ENCODE measurements at regions not wholly inside any gene's neighbourhood (a gene's known extent, or its start where the extent isn't known, plus 50 kb on each side); places are given as distances from the start of the nearest gene placed in this dataset.

DNA sequence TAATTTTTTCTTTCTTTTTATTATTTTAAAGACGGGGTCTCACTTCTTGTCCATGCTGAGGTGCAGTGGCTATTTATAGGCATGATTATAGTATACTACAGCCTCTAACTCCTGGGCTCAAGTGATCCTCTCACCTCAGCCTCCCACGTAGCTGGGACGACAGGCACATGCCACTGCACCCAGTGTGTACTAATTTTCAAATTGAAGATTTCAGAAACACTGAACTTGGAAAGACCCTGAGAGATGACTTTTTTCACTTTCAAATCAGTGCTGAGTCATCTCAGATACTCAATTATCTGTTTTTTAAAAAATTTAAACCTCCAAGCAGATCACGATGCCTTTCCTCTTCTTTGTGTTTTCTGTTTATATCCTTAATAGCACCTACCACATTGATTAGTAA lies 53.7 kb upstream of the COCH start:
- TF ChIP-seq GLI2 (tag by site-specific recombination; IDR thresholded peaks at IDR 0.05; ENCODE audit: borderline replicate concordance, low read depth): no peak
- no peak for TF ChIP-seq CTCF (tag by site-specific recombination; IDR thresholded peaks at IDR 0.05)
- no peak for TF ChIP-seq ZNF274 (IDR thresholded peaks at IDR 0.05; ENCODE audit: low read length)
- no peak for TF ChIP-seq ZNF274 (tag by site-specific recombination; IDR thresholded peaks at IDR 0.05; ENCODE audit: borderline replicate concordance)
- TF ChIP-seq PBX3 (CRISPR knock-in tag; IDR thresholded peaks at IDR 0.05): no peak
- TF ChIP-seq ZNF48 (tag by site-specific recombination; IDR thresholded peaks at IDR 0.05): no peak
- TF ChIP-seq, protein P1, sequence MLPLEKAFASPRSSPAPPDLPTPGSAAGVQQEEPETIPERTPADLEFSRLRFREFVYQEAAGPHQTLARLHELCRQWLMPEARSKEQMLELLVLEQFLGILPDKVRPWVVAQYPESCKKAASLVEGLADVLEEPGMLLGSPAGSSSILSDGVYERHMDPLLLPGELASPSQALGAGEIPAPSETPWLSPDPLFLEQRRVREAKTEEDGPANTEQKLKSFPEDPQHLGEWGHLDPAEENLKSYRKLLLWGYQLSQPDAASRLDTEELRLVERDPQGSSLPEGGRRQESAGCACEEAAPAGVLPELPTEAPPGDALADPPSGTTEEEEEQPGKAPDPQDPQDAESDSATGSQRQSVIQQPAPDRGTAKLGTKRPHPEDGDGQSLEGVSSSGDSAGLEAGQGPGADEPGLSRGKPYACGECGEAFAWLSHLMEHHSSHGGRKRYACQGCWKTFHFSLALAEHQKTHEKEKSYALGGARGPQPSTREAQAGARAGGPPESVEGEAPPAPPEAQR (tag by site-specific recombination; IDR thresholded peaks at IDR 0.05): no peak
- TF ChIP-seq ZNF658 (tag by site-specific recombination; IDR thresholded peaks at IDR 0.05): no peak
- no peak for TF ChIP-seq ZNF777 (tag by site-specific recombination; IDR thresholded peaks at IDR 0.05; ENCODE audit: borderline replicate concordance)
